Peyer's patch (tissue), 4 donors: ENCODE measurements at regions not wholly inside any gene's neighbourhood (a gene's known extent, or its start where the extent isn't known, plus 50 kb on each side); places are given as distances from the start of the nearest gene placed in this dataset.
"Not testable (repeated sequence)": the region's sequence is repeated elsewhere in the genome, so short reads cannot be mapped to it uniquely, and the experiment has no call there.

Experiments
- POLR2A ChIP-seq, 2 donors: fragments of 450-650 bp; IDR thresholded peaks; one replicate each; pipeline ENCODE4 v1.5.1; 2017; ENCODE audit warnings: antibody characterized with exemption in 2 of 2, mild to moderate bottlenecking in 2 of 2, moderate library complexity in 2 of 2
- TF ChIP-seq, protein P1 (sequence below), 6 experiments: fragments of 450-650 bp in 4 of 6; fragments of 200-600 bp in 2 of 6; sonication (generic) in 1 of 6; IDR thresholded peaks; one replicate each; pipeline ENCODE4 v1.5.1; 2017 to 2019; ENCODE audit warnings: antibody characterized with exemption in 6 of 6, mild to moderate bottlenecking in 3 of 6, moderate library complexity in 1 of 6

DNA sequence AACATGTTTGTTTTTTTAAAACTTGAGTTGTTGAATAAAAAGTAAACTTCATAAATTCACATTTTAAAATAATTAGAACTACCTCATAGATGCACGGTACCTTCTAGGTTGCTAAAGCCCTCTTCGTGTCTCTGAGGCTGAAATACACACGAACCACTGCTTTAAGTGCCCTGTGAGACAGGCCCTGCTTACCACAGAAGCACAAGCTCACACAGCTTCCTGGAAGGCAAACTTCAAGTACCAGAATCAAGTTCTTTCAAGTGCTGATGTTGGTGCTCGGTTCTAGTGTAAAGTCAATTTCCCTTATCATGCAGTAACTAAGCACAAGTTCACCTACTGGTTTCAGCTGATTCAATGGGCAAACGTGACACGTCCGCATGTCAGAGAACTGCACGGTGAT is 103.3 kb downstream of the GOLGA6L6 start:
- TF ChIP-seq POLR2A (IDR thresholded peaks at IDR 0.05) = not testable (repeated sequence)
- TF ChIP-seq, protein P1, sequence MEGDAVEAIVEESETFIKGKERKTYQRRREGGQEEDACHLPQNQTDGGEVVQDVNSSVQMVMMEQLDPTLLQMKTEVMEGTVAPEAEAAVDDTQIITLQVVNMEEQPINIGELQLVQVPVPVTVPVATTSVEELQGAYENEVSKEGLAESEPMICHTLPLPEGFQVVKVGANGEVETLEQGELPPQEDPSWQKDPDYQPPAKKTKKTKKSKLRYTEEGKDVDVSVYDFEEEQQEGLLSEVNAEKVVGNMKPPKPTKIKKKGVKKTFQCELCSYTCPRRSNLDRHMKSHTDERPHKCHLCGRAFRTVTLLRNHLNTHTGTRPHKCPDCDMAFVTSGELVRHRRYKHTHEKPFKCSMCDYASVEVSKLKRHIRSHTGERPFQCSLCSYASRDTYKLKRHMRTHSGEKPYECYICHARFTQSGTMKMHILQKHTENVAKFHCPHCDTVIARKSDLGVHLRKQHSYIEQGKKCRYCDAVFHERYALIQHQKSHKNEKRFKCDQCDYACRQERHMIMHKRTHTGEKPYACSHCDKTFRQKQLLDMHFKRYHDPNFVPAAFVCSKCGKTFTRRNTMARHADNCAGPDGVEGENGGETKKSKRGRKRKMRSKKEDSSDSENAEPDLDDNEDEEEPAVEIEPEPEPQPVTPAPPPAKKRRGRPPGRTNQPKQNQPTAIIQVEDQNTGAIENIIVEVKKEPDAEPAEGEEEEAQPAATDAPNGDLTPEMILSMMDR (IDR thresholded peaks at IDR 0.05) = not testable (repeated sequence)
